ENCODE measurements at regions not wholly inside any gene's neighbourhood (a gene's known extent, or its start where the extent isn't known, plus 50 kb on each side); places are given as distances from the start of the nearest gene placed in this dataset.

DNA sequence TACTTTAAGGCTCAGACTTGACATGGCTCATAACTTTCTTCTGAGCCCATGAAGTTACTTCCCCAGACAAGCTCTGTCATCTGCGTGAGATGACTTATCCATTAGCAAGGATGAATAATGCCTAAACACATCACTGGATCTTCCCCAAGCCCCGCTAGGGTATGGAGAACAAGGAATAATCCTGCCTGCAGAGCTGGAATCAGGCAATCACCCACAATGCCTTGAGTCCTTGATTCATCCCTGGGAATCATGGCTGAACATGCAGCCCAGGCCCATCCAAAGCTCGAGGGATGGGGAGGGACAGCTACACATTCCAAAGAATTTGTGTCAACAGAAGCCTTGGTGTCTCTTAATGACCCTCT is 131.7 kb downstream of the PSMG1 start:
- intact Hi-C loops (cut with micrococcal nuclease), result no loop called here
- H3K4me3 ChIP-seq (ENCODE audit: low read length), result no peak overlapping the region
- no peaks in the 10 kb centered on the region for H4K20me1 ChIP-seq (ENCODE audit: low read length)
- H3K4me1 ChIP-seq (ENCODE audit: insufficient read depth, low read length), result peaks cover 25% of the 10 kb centered on the region
- CTCF ChIA-PET, result no interaction called here
- H3K27ac ChIP-seq (ENCODE audit: low read length), result peak overlapping the region; percentile 70
- H3K9me2 ChIP-seq (replicated peaks; ENCODE audit: low read length), result no peaks in the 10 kb centered on the region
- H3K9ac ChIP-seq (ENCODE audit: low read length), result no peak overlapping the region
- no peaks in the 10 kb centered on the region for H3K36me3 ChIP-seq (ENCODE audit: low read depth, low read length)
- no TSS peak for BruUV-seq (replicated peaks)
- no peaks in the 10 kb centered on the region for H3K79me2 ChIP-seq (ENCODE audit: low read length)
- no peak overlapping the region for H2AFZ ChIP-seq (ENCODE audit: low read length)
- no peaks in the 10 kb centered on the region for H3F3A ChIP-seq (ENCODE audit: low read length, unreplicated experiment)
- ATAC-seq, result peak; percentile 62
- no peak overlapping the region for H3K4me2 ChIP-seq (ENCODE audit: low read length)
- TF ChIP-seq EZH2 (IDR thresholded peaks at IDR 0.05; ENCODE audit: low read length, unreplicated experiment) (no peak), EZH2phosphoT487 (IDR thresholded peaks at IDR 0.05; ENCODE audit: borderline replicate concordance, low read length) (no peak)
- TF ChIP-seq, protein P1, sequence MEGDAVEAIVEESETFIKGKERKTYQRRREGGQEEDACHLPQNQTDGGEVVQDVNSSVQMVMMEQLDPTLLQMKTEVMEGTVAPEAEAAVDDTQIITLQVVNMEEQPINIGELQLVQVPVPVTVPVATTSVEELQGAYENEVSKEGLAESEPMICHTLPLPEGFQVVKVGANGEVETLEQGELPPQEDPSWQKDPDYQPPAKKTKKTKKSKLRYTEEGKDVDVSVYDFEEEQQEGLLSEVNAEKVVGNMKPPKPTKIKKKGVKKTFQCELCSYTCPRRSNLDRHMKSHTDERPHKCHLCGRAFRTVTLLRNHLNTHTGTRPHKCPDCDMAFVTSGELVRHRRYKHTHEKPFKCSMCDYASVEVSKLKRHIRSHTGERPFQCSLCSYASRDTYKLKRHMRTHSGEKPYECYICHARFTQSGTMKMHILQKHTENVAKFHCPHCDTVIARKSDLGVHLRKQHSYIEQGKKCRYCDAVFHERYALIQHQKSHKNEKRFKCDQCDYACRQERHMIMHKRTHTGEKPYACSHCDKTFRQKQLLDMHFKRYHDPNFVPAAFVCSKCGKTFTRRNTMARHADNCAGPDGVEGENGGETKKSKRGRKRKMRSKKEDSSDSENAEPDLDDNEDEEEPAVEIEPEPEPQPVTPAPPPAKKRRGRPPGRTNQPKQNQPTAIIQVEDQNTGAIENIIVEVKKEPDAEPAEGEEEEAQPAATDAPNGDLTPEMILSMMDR (conservative IDR thresholded peaks at IDR 0.05; ENCODE audit: low read depth, low read length), result no peak
- DNase-seq, result peak; percentile 82
- no peaks in the 10 kb centered on the region for H3K9me3 ChIP-seq (ENCODE audit: low read length)
- POLR2A ChIA-PET (ENCODE audit: unreplicated experiment), result no interaction called here
- no peaks in the 10 kb centered on the region for H3K27me3 ChIP-seq (ENCODE audit: low read length)

DNA sequence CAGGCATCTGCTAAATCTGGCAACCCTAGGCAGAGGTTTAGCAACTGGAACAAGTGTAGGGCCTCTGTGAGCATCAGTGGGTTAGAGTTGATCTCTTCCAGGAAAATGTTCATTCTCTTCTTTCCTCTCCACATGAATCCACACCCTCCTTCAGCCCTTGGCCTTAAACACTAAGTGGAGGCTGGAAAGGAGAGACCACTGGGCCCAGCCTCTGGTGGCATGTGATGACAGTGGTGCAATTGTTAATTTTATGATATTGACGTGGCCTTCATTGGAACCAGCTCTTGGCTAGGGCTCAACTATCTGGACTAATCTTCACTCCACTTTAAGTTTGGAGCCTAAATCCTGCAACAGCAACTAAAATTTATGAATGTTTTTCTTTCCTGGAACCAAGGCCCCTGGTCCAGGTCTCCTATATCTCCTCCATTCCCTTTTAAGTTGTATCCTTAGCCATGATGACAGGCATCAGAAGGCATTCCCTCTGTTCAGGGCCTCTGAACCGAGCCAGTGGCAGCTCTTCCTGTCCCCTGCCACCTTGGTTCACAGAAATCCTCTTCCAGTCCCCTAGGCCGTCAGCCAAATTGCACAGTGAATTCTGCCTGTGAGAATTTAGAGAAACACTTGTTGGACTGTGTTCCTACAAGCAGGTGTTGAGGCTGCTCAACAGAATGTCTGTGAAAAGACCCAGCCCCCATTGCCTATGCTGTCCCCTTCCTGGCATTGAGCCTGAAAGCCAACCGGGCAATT is 132.2 kb downstream of the PSMG1 start:
- peak overlapping the region; percentile 70 for H3K27ac ChIP-seq (ENCODE audit: low read length)

More for the DNA sequence above, 132.2 kb downstream of the PSMG1 start:
- intact Hi-C loops (cut with micrococcal nuclease), result no loop called here
- DNase-seq (no peak), ATAC-seq (no peak)
- Histone ChIP-seq H3K4me2 (ENCODE audit: low read length) (0 out of 2 replicates have a peak overlapping the region, but pooled peaks have one; percentile 1), H3K9ac (ENCODE audit: low read length) (no peak overlapping the region), H3K79me2 (ENCODE audit: low read length) (no peaks in the 10 kb centered on the region), H2AFZ (ENCODE audit: low read length) (no peak overlapping the region), H3K9me3 (ENCODE audit: low read length) (no peaks in the 10 kb centered on the region), H3K9me2 (replicated peaks; ENCODE audit: low read length) (no peaks in the 10 kb centered on the region), H3K27me3 (ENCODE audit: low read length) (no peaks in the 10 kb centered on the region), H3F3A (ENCODE audit: low read length, unreplicated experiment) (no peaks in the 10 kb centered on the region), H3K36me3 (ENCODE audit: low read depth, low read length) (no peaks in the 10 kb centered on the region), H4K20me1 (ENCODE audit: low read length) (no peaks in the 10 kb centered on the region), H3K4me3 (ENCODE audit: low read length) (no peak overlapping the region), H3K4me1 (ENCODE audit: insufficient read depth, low read length) (peaks cover 25% of the 10 kb centered on the region)
- TF ChIP-seq EZH2phosphoT487 (IDR thresholded peaks at IDR 0.05; ENCODE audit: borderline replicate concordance, low read length), result no peak
- TF ChIP-seq, protein P1 (conservative IDR thresholded peaks at IDR 0.05; ENCODE audit: low read depth, low read length), result no peak
- no peak for TF ChIP-seq EZH2 (IDR thresholded peaks at IDR 0.05; ENCODE audit: low read length, unreplicated experiment)
- BruUV-seq (replicated peaks), result no TSS peak
- ChIA-PET CTCF (no interaction called here), POLR2A (ENCODE audit: unreplicated experiment) (no interaction called here)
